ENCODE measurements at regions not wholly inside any gene's neighbourhood (a gene's known extent, or its start where the extent isn't known, plus 50 kb on each side); places are given as distances from the start of the nearest gene placed in this dataset.

GRCh38 chr6:131363947-131364834 lies 208.8 kb upstream of the ARG1 start:
- Histone ChIP-seq H3K36me3 (ENCODE audit: insufficient read depth, low read length) (no peaks in the 10 kb centered on the region), H3K27ac (ENCODE audit: low read depth, low read length) (no peak overlapping the region), H3K4me3 (ENCODE audit: low read length) (no peak overlapping the region), H3K27me3 (ENCODE audit: insufficient read depth, low read length) (no peaks in the 10 kb centered on the region), H3K4me1 (ENCODE audit: insufficient read depth, low read length) (peaks cover 9% of the 10 kb centered on the region; the same call in 1 of the 2 replicates), H3K9ac (ENCODE audit: low read depth, low read length) (no peak overlapping the region), H3K9me3 (ENCODE audit: insufficient read depth, low read depth, low read length) (no peaks in the 10 kb centered on the region)
- WGBS: 100% methylated on average over 1 of the region's 1 CpG

- no peak overlapping the region for H3K27ac ChIP-seq (ENCODE audit: low read depth, low read length)
- no peaks in the 10 kb centered on the region for H3K9me3 ChIP-seq (ENCODE audit: insufficient read depth, low read depth, low read length)
- H3K4me1 ChIP-seq (ENCODE audit: insufficient read depth, low read length): peaks cover 9% of the 10 kb centered on the region; the same call in 1 of the 2 replicates
- H3K36me3 ChIP-seq (ENCODE audit: insufficient read depth, low read length): no peaks in the 10 kb centered on the region
- H3K4me3 ChIP-seq (ENCODE audit: low read length): no peak overlapping the region
- no peaks in the 10 kb centered on the region for H3K27me3 ChIP-seq (ENCODE audit: insufficient read depth, low read length)
- 98% methylated on average over 2 of the region's 2 CpGs for WGBS
- H3K9ac ChIP-seq (ENCODE audit: low read depth, low read length): no peak overlapping the region
Observed at GRCh38 chr6:131366223-131366622, 206.8 kb upstream of the ARG1 start.

- no peak overlapping the region for H3K4me3 ChIP-seq (ENCODE audit: low read length)
- peaks cover 9% of the 10 kb centered on the region; the same call in 1 of the 2 replicates for H3K4me1 ChIP-seq (ENCODE audit: insufficient read depth, low read length)
- no peak overlapping the region for H3K27ac ChIP-seq (ENCODE audit: low read depth, low read length)
- no peaks in the 10 kb centered on the region for H3K27me3 ChIP-seq (ENCODE audit: insufficient read depth, low read length)
- no peak overlapping the region for H3K9ac ChIP-seq (ENCODE audit: low read depth, low read length)
- 92% methylated on average over 10 of the region's 10 CpGs for WGBS
- H3K36me3 ChIP-seq (ENCODE audit: insufficient read depth, low read length): no peaks in the 10 kb centered on the region
- no peaks in the 10 kb centered on the region for H3K9me3 ChIP-seq (ENCODE audit: insufficient read depth, low read depth, low read length)
Observed at GRCh38 chr6:131367206-131367873, 205.7 kb upstream of the ARG1 start.

- WGBS: 77% methylated on average over 6 of the region's 6 CpGs
- no peak overlapping the region for H3K27ac ChIP-seq (ENCODE audit: low read depth, low read length)
- H3K36me3 ChIP-seq (ENCODE audit: insufficient read depth, low read length): no peaks in the 10 kb centered on the region
- H3K9ac ChIP-seq (ENCODE audit: low read depth, low read length): no peak overlapping the region
- peaks cover 6% of the 10 kb centered on the region; the same call in 1 of the 2 replicates for H3K4me1 ChIP-seq (ENCODE audit: insufficient read depth, low read length)
- no peak overlapping the region for H3K4me3 ChIP-seq (ENCODE audit: low read length)
- no peaks in the 10 kb centered on the region for H3K9me3 ChIP-seq (ENCODE audit: insufficient read depth, low read depth, low read length)
- no peaks in the 10 kb centered on the region for H3K27me3 ChIP-seq (ENCODE audit: insufficient read depth, low read length)
Observed at GRCh38 chr6:131368198-131368911, 204.7 kb upstream of the ARG1 start.

- WGBS: 91% methylated on average over 5 of the region's 5 CpGs
- no peak overlapping the region for H3K9ac ChIP-seq (ENCODE audit: low read depth, low read length)
- H3K27ac ChIP-seq (ENCODE audit: low read depth, low read length): no peak overlapping the region
- H3K9me3 ChIP-seq (ENCODE audit: insufficient read depth, low read depth, low read length): no peaks in the 10 kb centered on the region
- no peaks in the 10 kb centered on the region for H3K27me3 ChIP-seq (ENCODE audit: insufficient read depth, low read length)
- H3K4me3 ChIP-seq (ENCODE audit: low read length): no peak overlapping the region
- H3K36me3 ChIP-seq (ENCODE audit: insufficient read depth, low read length): no peaks in the 10 kb centered on the region
- H3K4me1 ChIP-seq (ENCODE audit: insufficient read depth, low read length): peaks cover 4% of the 10 kb centered on the region; the same call in 1 of the 2 replicates
Observed at GRCh38 chr6:131372535-131372934, 200.5 kb upstream of the ARG1 start.

- Histone ChIP-seq H3K4me3 (ENCODE audit: low read length) (no peak overlapping the region), H3K4me1 (ENCODE audit: insufficient read depth, low read length) (no peaks in the 10 kb centered on the region), H3K36me3 (ENCODE audit: insufficient read depth, low read length) (no peaks in the 10 kb centered on the region), H3K27me3 (ENCODE audit: insufficient read depth, low read length) (no peaks in the 10 kb centered on the region), H3K27ac (ENCODE audit: low read depth, low read length) (no peak overlapping the region), H3K9ac (ENCODE audit: low read depth, low read length) (no peak overlapping the region), H3K9me3 (ENCODE audit: insufficient read depth, low read depth, low read length) (no peaks in the 10 kb centered on the region)
- WGBS: 95% methylated on average over 7 of the region's 7 CpGs
Observed at GRCh38 chr6:131377112-131377705, 195.8 kb upstream of the ARG1 start.

GRCh38 chr6:131378874-131379273 lies 194.2 kb upstream of the ARG1 start:
- Histone ChIP-seq H3K27me3 (ENCODE audit: insufficient read depth, low read length) (no peaks in the 10 kb centered on the region), H3K36me3 (ENCODE audit: insufficient read depth, low read length) (no peaks in the 10 kb centered on the region), H3K27ac (ENCODE audit: low read depth, low read length) (no peak overlapping the region), H3K9ac (ENCODE audit: low read depth, low read length) (no peak overlapping the region), H3K9me3 (ENCODE audit: insufficient read depth, low read depth, low read length) (no peaks in the 10 kb centered on the region), H3K4me1 (ENCODE audit: insufficient read depth, low read length) (no peaks in the 10 kb centered on the region; the same call in none of the 2 replicates), H3K4me3 (ENCODE audit: low read length) (no peak overlapping the region)
- 93% methylated on average over 1 of the region's 1 CpG for WGBS

- H3K9me3 ChIP-seq (ENCODE audit: insufficient read depth, low read depth, low read length): no peaks in the 10 kb centered on the region
- 89% methylated on average over 3 of the region's 3 CpGs for WGBS
- H3K27me3 ChIP-seq (ENCODE audit: insufficient read depth, low read length): no peaks in the 10 kb centered on the region
- H3K27ac ChIP-seq (ENCODE audit: low read depth, low read length): no peak overlapping the region
- H3K4me1 ChIP-seq (ENCODE audit: insufficient read depth, low read length): no peaks in the 10 kb centered on the region; the same call in none of the 2 replicates
- H3K36me3 ChIP-seq (ENCODE audit: insufficient read depth, low read length): no peaks in the 10 kb centered on the region
- H3K9ac ChIP-seq (ENCODE audit: low read depth, low read length): no peak overlapping the region
- no peak overlapping the region for H3K4me3 ChIP-seq (ENCODE audit: low read length)
Observed at GRCh38 chr6:131379948-131380347, 193.1 kb upstream of the ARG1 start.

GRCh38 chr6:131381052-131381708 lies 191.8 kb upstream of the ARG1 start:
- Histone ChIP-seq H3K4me1 (ENCODE audit: insufficient read depth, low read length) (no peaks in the 10 kb centered on the region; the same call in none of the 2 replicates), H3K27me3 (ENCODE audit: insufficient read depth, low read length) (no peaks in the 10 kb centered on the region), H3K4me3 (ENCODE audit: low read length) (no peak overlapping the region), H3K27ac (ENCODE audit: low read depth, low read length) (no peak overlapping the region), H3K9me3 (ENCODE audit: insufficient read depth, low read depth, low read length) (peaks cover 3% of the 10 kb centered on the region; the same call in 1 of the 2 replicates), H3K36me3 (ENCODE audit: insufficient read depth, low read length) (no peaks in the 10 kb centered on the region), H3K9ac (ENCODE audit: low read depth, low read length) (no peak overlapping the region)
- WGBS: 93% methylated on average over 9 of the region's 9 CpGs

- H3K27me3 ChIP-seq (ENCODE audit: insufficient read depth, low read length): no peaks in the 10 kb centered on the region
- H3K4me3 ChIP-seq (ENCODE audit: low read length): no peak overlapping the region
- no peak overlapping the region for H3K27ac ChIP-seq (ENCODE audit: low read depth, low read length)
- no peaks in the 10 kb centered on the region for H3K36me3 ChIP-seq (ENCODE audit: insufficient read depth, low read length)
- no peaks in the 10 kb centered on the region; the same call in none of the 2 replicates for H3K4me1 ChIP-seq (ENCODE audit: insufficient read depth, low read length)
- peaks cover 3% of the 10 kb centered on the region; the same call in 1 of the 2 replicates for H3K9me3 ChIP-seq (ENCODE audit: insufficient read depth, low read depth, low read length)
- no peak overlapping the region for H3K9ac ChIP-seq (ENCODE audit: low read depth, low read length)
- 84% methylated on average over 7 of the region's 7 CpGs for WGBS
Observed at GRCh38 chr6:131381709-131382093, 191.3 kb upstream of the ARG1 start.
